ENCODE measurements at regions not wholly inside any gene's neighbourhood (a gene's known extent, or its start where the extent isn't known, plus 50 kb on each side); places are given as distances from the start of the nearest gene placed in this dataset.
"Not testable (repeated sequence)": the region's sequence is repeated elsewhere in the genome, so short reads cannot be mapped to it uniquely, and the experiment has no call there.

DNA sequence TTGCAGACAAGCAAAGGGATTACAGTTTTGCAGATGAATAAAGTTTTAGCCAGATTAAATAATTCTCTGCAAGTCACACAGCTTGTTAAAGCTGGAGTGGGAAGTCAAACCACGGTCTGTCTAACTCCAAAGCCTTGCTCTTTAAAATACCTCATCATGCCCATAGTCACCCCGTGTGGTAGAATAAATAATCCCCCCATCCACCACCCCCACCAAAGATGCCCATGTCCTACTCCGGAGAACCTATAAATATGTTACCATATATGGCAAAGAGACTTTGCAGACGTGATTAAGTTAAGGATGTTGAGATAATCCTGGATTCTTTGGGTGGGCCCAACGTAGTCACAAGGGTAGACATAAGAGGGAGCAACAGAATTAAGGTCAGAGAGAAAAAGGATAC, 118.7 kb downstream of the BEND2 start:
- DNase-seq, result no peak
- in situ Hi-C loops (cut with HindIII; ENCODE audit: low pct_ligation_motif_present, low pct_unique_long_range_greater_than_20kb, low sequenced_read_pairs), result no loop called here

DNA sequence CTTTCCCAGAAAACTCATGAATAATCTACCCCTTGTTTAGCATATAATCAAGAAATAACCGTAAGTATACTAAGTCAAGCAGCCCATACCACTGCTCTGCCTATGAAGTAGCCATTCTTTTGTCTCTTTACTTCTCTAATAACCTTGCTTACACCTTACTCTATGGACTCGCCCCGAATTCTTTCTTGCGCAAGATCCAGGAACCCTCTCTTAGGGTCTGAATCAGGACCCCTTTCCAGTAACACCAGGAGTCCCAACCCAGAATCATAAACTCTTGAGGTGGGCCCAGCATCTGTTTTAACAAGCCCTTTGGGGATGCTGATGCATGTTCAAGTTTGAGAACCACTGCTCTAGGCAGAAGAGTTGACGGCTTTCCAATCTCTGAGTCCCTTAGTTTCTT, 119.6 kb downstream of the BEND2 start:
- in situ Hi-C loops (cut with HindIII; ENCODE audit: low pct_ligation_motif_present, low pct_unique_long_range_greater_than_20kb, low sequenced_read_pairs), result no loop called here
- DNase-seq, result no peak

DNA sequence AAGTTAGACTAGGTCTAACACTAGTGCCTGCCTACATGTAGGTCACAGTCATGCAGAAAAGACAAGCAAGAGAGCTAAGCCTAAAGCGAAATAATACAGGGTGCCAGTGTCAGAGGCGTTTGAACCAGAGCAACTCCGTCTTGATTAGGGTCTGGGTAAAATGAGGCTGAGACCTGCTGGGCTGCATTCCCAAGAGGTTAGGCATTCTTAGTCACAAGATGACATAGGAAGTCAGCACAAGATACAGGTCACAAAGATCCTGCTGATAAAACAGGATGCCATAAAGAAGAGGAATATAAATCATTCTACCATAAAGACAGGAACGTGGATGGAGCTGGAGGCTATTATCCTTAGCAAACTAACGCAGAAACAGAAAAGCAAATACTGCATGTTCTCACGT, 120.9 kb downstream of the BEND2 start:
- in situ Hi-C loops (cut with HindIII; ENCODE audit: low pct_ligation_motif_present, low pct_unique_long_range_greater_than_20kb, low sequenced_read_pairs), result no loop called here
- no peak for DNase-seq

DNA sequence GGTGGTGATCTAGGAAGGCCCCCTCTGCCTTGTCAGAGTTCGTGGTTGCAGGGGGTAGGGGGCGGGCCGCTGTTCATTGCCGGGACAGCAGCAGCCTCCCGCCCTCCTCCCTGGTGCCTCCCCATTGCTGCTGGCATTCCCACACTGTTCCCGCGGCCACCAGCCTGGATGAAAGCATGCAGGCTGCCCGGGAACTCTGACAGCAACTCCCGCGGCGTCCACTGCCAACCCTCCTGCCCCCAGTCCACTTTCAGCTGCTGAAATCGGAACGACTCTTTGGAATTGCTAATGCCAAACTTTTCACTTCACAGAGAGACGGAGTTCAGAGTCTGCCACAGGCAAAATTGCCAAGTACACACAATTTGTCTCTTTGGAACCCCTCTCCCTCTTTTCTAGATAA, 121.9 kb downstream of the BEND2 start:
- DNase-seq, result no peak
- in situ Hi-C loops (cut with HindIII; ENCODE audit: low pct_ligation_motif_present, low pct_unique_long_range_greater_than_20kb, low sequenced_read_pairs), result no loop called here

DNA sequence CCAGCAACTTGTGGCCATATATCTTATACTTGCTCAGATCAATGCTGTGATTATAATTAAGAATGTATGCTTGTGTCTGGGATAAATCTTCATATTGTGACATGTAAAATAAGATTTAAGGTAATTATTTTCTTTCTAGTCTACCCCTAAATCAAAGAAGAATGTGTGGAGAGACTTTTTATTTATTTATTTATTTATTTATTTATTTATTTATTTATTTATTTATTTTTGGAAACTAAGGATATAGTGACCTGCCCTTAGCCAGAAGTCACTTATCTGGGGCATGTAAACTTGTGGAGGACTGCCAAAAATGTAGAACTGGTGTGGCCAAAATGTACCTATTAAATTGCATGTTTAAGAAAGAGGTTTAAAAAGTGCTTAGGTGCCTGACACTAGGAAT, 144.3 kb downstream of the BEND2 start:
- no peak for DNase-seq
- in situ Hi-C loops (cut with HindIII; ENCODE audit: low pct_ligation_motif_present, low pct_unique_long_range_greater_than_20kb, low sequenced_read_pairs), result no loop called here

DNA sequence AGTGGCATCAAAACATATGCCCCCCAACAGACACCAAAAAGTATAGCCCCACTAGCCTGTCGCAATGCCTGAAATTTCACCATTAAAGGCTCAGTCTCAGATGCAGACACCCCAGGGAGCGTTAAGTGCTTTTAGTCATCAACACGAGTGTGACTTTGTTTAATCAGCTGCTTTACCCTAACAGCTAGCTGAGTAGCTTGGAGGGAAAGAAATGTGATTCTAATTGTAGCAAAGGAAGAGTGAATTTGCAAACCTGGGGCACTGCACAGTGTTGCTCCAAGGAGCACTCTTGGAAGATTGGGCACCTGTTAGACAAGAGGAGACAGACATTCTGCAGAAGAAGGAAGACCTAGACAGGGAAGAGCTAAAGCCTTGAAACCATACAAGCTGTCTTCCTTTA, 145.1 kb downstream of the BEND2 start:
- DNase-seq, result no peak

DNA sequence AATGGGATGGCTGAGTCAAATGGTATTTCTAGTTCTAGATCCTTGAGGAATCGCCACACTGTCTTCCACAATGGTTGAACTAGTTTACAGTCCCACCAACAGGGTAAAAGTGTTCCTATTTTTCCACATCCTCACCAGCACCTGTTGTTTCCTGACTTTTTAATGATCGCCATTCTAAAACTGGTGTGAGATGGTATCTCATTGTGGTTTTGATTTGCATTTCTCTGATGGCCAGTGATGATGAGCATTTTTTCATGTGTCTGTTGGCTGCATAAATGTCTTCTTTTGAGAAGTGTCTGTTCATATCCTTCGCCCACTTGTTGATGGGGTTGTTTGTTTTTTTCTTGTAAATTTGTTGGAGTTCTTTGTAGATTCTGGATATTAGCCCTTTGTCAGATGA, 152.6 kb downstream of the BEND2 start:
- DNase-seq; in situ Hi-C loops (cut with HindIII; ENCODE audit: low pct_ligation_motif_present, low pct_unique_long_range_greater_than_20kb, low sequenced_read_pairs): not testable (repeated sequence)

More for the DNA sequence above, 145.1 kb downstream of the BEND2 start:
- in situ Hi-C loops (cut with HindIII; ENCODE audit: low pct_ligation_motif_present, low pct_unique_long_range_greater_than_20kb, low sequenced_read_pairs), result no loop called here

DNA sequence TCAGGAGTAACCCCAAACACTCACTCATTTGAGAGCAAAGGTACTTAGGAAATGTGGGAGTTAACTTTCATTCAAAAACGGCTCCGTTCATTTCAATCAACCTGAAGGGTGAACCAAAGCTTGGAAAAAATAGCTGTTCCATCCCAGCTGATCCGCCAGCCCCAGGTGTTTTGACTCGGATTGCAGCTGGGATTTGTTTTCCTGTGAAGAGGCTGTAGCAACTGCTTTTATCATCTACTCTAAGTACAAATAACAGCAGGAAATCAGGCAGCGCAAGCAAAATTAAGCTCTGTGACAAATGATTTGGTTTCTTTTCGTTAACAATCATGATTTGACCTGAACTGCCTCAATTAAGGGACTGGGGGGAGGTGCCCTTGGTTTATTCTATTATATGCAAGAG, 154.7 kb downstream of the BEND2 start:
- DNase-seq, result no peak
- in situ Hi-C loops (cut with HindIII; ENCODE audit: low pct_ligation_motif_present, low pct_unique_long_range_greater_than_20kb, low sequenced_read_pairs), result no loop called here

DNA sequence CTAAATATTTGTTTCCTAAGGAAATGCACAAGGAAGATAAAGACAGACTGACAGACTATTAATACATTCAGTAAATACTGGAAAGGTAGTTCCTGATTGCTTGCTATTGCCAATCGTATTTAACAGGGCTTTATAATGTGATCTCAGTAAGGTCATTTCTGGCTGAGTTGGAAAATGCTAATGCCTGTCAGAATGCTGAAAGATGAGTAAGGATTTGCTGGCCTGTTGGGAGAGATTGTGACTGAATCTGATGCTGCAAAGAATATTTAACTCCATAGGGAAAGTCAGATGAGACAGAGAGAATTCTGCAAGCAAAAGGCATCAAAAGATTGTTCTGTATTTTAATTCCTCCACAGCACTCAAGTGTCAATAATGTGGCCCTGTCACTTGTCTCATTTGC, 169.0 kb downstream of the BEND2 start:
- no peak for DNase-seq
- in situ Hi-C loops (cut with HindIII; ENCODE audit: low pct_ligation_motif_present, low pct_unique_long_range_greater_than_20kb, low sequenced_read_pairs), result no loop called here

DNA sequence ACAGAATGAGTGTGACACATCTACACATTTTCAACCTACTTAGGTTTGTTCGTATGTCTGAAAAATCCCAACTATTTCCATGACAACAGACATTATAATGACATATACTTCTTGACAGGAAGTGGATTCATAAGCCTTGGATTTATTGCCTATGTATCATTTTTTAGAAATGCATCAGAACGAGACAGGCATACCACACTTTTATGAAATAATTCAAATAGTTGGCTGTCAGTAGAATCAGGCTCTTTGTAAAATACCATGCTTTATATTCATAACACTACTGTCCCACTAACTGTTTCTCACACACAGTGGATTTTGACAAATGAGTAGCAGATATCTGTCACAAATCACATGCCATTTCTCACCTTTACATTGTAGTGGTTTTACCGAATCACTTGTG, 173.2 kb downstream of the BEND2 start:
- no peak for DNase-seq
- in situ Hi-C loops (cut with HindIII; ENCODE audit: low pct_ligation_motif_present, low pct_unique_long_range_greater_than_20kb, low sequenced_read_pairs), result no loop called here

DNA sequence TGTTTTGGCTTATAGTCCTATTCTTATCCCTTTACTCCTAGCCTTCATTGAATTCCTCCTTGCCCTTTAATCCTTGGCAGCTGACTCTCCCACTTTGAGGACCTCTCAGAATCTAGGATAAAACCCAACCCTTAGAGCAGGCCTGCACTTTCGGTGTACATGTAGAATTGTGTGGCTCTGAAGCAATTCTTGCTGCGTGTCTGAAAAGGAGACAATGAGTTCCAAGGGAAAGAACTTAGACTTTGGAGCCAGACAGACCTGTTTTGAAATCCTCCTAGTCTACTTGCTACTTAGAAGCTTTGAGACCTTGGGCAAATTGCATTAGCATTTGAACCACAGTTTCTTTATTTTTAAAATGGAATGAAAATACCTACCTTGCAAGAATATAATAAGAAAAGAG, 175.2 kb downstream of the BEND2 start:
- no peak for DNase-seq
- in situ Hi-C loops (cut with HindIII; ENCODE audit: low pct_ligation_motif_present, low pct_unique_long_range_greater_than_20kb, low sequenced_read_pairs), result no loop called here

DNA sequence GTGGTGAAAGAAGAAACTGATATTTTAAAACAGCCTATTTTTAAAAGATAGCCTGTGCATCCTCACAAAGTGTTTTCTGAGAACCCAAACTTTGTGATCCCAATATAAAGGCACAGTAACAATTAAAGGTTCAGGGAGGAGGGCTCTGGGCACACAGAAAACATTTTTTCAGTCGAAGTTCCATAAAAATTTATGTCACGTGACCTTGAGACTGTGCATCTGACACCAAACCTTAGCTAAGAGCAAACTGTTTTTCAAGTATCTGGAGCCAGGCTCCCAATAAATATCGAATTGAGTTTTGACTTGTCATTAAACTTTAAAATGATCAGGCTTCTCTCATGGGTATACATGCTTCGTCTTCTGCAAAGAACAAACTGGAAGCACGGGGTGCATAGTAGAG, 177.9 kb downstream of the BEND2 start:
- DNase-seq, result no peak
- in situ Hi-C loops (cut with HindIII; ENCODE audit: low pct_ligation_motif_present, low pct_unique_long_range_greater_than_20kb, low sequenced_read_pairs), result no loop called here

DNA sequence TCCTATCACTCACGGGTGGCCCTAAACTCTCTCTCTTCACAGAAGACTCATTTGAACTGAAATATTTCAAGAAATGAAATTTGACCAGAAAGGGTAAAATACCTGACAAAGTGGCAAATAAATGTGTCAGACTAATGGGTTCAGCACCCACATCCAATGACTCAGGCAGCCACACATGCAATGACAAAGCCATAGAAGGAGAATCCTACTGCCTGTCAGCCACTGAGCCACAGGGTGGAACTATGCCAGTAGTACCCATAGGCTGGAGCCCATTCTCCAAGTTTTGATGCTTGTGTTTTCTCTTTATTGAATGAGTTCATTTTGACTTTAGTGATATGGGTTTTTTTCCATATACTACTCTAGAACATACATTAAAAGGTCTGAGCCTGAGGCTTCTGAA, 179.0 kb downstream of the BEND2 start:
- DNase-seq, result no peak
- in situ Hi-C loops (cut with HindIII; ENCODE audit: low pct_ligation_motif_present, low pct_unique_long_range_greater_than_20kb, low sequenced_read_pairs), result no loop called here

DNA sequence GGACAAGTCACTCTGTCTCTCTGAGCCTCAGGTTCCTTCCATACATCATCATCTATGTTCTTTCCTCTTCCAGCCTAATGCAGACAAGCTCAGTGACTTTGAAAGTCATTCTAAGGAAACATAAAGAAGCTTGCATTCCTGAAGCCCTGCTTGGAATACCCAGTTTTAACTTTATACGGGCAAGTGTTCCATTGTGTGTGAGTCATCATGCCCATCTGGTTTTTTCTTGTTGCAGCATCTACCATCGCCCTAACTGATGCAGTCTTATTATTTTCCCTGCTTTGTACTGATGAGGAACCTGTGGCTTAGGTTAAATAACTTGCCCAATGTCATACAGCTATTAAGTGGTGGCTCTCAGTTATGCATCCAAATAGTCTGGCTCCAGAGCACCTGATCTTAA, 177.9 kb upstream of the RAI2 start:
- in situ Hi-C loops (cut with HindIII; ENCODE audit: low pct_ligation_motif_present, low pct_unique_long_range_greater_than_20kb, low sequenced_read_pairs), result no loop called here
- DNase-seq, result no peak

DNA sequence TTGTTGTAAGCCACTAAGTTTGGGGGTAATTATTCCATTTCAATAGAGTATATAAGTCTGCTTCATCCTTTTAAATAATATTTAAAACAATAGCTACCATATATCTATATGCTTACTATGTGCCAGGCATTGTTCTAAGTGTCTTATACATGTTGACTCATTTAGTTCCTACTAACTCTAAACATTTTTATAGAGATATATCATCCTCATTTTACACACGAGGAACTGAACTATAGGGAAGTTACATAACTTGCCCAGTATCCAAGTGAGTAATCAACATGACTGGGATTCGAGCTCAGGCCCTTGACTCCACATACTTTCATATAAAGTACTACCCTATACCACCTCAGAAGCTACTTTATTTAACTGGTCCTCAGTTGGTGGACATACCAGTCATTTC, 175.3 kb upstream of the RAI2 start:
- no peak for DNase-seq
- in situ Hi-C loops (cut with HindIII; ENCODE audit: low pct_ligation_motif_present, low pct_unique_long_range_greater_than_20kb, low sequenced_read_pairs), result no loop called here

DNA sequence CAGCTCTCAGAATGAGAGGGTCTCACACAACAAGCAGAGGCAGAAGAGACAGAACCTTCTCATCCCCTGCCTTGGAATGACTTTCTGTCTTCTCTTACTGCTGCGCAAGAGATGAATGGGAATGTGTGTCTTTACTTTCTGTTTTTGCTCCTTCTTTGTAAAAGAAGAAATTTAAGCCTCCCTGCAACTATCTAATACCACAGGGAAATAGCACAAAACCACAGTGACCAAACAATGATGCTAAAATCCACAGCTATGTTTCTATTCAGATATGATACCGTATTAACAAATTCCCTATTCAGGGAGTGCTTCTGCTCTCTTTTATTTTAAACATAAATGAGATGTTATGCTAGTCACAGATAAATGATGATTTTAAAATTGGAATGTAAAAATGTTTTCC, 173.8 kb upstream of the RAI2 start:
- DNase-seq, result no peak
- in situ Hi-C loops (cut with HindIII; ENCODE audit: low pct_ligation_motif_present, low pct_unique_long_range_greater_than_20kb, low sequenced_read_pairs), result no loop called here

DNA sequence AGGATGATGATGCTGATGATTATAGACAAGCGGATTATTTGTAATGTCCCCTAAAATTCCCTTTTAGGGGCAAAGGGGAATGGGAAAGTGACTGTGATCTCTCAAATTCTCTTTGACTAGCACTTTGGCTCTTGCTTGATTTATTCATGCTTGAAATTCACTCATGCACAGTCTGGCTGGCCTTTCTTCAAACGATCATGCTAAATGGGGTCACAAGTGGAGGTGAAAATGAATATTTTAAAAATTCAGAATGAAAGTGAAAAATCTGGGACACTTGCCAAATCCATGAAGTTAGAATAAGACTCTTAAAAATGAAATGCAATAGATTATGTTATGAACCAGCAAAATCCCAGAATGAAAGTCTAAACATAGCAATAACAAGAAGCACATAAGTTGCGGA, 173.4 kb upstream of the RAI2 start:
- in situ Hi-C loops (cut with HindIII; ENCODE audit: low pct_ligation_motif_present, low pct_unique_long_range_greater_than_20kb, low sequenced_read_pairs), result no loop called here
- DNase-seq, result no peak

DNA sequence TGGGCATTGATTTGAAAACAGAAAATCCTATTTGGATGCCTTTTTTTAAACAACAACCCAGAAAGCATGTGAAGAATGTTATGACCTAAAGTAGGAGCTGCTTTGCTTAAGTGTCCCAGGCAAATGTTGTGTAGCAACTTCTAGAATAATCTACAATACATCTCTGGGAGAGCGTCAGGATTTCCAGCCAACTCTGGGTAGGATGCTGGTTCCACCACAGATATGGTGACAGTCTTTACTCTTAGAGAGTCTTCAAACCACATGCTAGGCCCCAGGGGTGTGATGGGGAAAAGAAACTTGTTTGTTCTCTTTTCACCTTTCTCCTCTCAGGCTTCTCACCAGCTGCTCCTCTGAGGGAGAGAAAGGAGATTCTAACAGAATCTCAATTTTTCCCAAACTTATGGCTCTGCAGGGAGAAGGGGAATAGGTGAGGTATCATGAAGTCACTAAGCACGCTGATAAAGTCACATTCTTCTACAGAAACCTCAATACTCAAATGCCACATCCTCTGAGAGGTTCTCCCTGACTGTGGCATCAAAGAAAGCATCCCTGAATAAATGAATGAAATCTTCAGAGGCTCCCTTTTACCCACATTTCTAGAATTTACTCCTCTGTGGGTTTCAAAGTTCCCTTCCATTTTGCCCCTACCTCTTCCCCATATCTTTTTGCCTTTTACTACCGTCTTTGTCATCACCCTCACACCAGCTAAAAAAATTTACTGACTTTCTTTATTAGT, 171.6 kb upstream of the RAI2 start:
- in situ Hi-C loops (cut with HindIII; ENCODE audit: low pct_ligation_motif_present, low pct_unique_long_range_greater_than_20kb, low sequenced_read_pairs), result no loop called here
- no peak for DNase-seq

DNA sequence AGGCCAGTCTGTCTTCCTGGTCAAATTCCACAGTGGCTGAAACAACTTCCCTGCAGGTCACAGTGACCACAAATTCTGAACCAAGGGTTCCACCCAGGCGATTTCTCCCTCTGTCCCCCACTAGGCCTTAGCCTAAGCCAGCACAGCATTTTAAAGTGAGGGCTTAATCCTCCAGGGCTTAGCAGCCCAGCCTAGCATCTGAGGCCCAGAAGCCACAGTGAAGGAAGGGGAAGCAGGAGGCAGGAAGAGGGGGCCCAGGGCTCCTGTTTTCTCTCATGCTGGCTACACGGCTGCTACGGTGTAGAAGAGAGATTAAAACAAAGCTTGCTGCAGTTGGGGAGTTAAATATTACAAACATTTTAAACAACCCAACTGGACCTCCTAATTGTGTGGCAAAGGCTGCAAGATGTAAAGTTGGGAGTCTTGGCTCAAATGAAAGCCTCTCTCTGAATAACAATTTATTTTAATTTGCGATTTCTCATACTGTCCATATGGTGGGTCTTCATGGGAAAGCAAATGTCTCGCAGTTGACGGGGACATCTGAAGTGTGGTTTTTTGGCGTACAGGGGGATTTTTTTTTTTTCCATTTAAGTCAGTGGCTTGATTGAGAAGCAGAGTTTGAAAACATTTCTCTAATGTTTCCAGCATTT, 170.8 kb upstream of the RAI2 start:
- no peak for DNase-seq

DNA sequence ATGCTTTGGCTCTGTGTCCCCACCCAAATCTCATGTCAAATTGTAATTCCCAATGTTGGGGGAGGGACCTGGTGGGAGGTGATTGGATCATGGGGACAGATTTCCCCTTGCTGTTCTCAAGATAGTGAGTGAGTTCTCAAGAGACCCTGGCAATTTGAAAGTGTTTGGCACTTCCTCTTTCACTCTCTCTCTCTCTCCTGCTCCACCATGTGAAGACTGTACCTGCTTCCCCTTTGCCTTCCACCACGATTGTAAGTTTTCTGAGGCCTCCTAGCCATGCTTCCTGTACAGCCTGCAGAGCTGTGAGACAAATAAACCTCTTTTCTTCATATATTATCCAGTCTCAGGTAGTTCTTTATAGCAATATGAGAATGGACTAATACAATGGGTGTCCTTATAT, 169.6 kb upstream of the RAI2 start:
- in situ Hi-C loops (cut with HindIII; ENCODE audit: low pct_ligation_motif_present, low pct_unique_long_range_greater_than_20kb, low sequenced_read_pairs); DNase-seq: not testable (repeated sequence)

More for the DNA sequence above, 170.8 kb upstream of the RAI2 start:
- in situ Hi-C loops (cut with HindIII; ENCODE audit: low pct_ligation_motif_present, low pct_unique_long_range_greater_than_20kb, low sequenced_read_pairs), result no loop called here
